ENCODE measurements at regions not wholly inside any gene's neighbourhood (a gene's known extent, or its start where the extent isn't known, plus 50 kb on each side); places are given as distances from the start of the nearest gene placed in this dataset.

- Histone ChIP-seq H3K36me3 (ENCODE audit: control insufficient read depth in 2 of 2, insufficient read depth in 2 of 2, low read length in 1 of 2) (no peaks in the 10 kb centered on the region), H4K20me1 (ENCODE audit: control insufficient read depth, insufficient read depth) (no peaks in the 10 kb centered on the region), H3K4me2 (ENCODE audit: control insufficient read depth, insufficient read depth) (no peak overlapping the region), H3K27ac (ENCODE audit: control insufficient read depth, insufficient read depth) (no peak overlapping the region), H3K79me2 (ENCODE audit: control insufficient read depth, insufficient read depth, low read length) (no peaks in the 10 kb centered on the region), H2AFZ (ENCODE audit: control insufficient read depth, low read depth, low read length) (no peak overlapping the region), H3K27me3 (replicated peaks in 1 of 2; ENCODE audit: control insufficient read depth in 2 of 2, insufficient read depth in 2 of 2, low read length in 1 of 2) (no peaks in the 10 kb centered on the region), H3K4me1 (ENCODE audit: control insufficient read depth, insufficient read depth, low read length) (no peaks in the 10 kb centered on the region), H3K9me3 (replicated peaks; ENCODE audit: control insufficient read depth, insufficient read depth, low read length) (no peaks in the 10 kb centered on the region; the same call in 2 of the 3 replicates), H3K4me3 (no peak overlapping the region), H3K9ac (ENCODE audit: control insufficient read depth, insufficient read depth, low read length) (no peak overlapping the region)
- no peak for DNase-seq (ENCODE audit: low read depth, low spot score)
- FAIRE-seq = no peak
- ChIA-PET POLR2A (no interaction called here), RAD21 (ENCODE audit: unreplicated experiment) (no interaction called here), CTCF (no interaction called here), SMC1A (ENCODE audit: uncharacterized antibody, unreplicated experiment) (no interaction called here)
- WGBS (ENCODE audit: insufficient coverage, insufficient replicate concordance, low lambda C conversion rate, missing lambda C conversion rate) = 49% methylated on average over 20 of the region's 23 CpGs
- no TSS peak for BruUV-seq (replicated peaks)
- ATAC-seq = no peak
- intact Hi-C loops (cut with micrococcal nuclease; ENCODE audit: unreplicated experiment) (no loop called here), in situ Hi-C loops (cut with MboI) (no loop called here)
- no peak for TF ChIP-seq BCLAF1 (IDR thresholded peaks at IDR 0.05)
- TF ChIP-seq MLLT1 (IDR thresholded peaks at IDR 0.05) = no peak
Observed at GRCh38 chr16:87127061-87127765, 190.0 kb downstream of the C16orf95 start.
